NOMO-1 (cell line): ENCODE measurements at regions not wholly inside any gene's neighbourhood (a gene's known extent, or its start where the extent isn't known, plus 50 kb on each side); places are given as distances from the start of the nearest gene placed in this dataset.
"Not testable (repeated sequence)": the region's sequence is repeated elsewhere in the genome, so short reads cannot be mapped to it uniquely, and the experiment has no call there.

Source experiments
- DNase-seq, 2 experiments: peaks; one replicate each; lab custom pipeline; 2025; ENCODE audit not compliant: unreplicated experiment in 2 of 2; lab: John Stamatoyannopoulos, UW

GRCh38 chr12:91706466-91706865, 439.2 kb downstream of the BTG1 start:
- no peak for DNase-seq

DNA sequence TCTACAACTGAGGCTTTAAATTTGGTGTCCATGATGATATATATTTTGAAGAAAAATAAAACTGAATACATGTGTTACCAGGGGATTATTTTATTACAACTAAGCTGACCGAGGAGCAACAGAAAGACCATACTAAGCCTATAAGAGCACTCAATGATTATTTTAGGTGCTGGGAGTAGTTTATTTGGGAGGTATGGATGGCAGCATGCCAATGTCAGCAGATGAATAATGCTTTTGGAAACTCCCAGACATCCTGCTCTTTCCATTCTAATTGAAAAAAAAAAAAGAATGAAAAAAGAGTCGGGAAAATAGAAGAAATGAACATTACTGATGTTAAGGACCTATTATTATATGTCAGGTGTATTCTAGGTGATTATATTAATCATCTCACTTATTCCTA, 441.2 kb downstream of the BTG1 start:
- DNase-seq = no peak

DNA sequence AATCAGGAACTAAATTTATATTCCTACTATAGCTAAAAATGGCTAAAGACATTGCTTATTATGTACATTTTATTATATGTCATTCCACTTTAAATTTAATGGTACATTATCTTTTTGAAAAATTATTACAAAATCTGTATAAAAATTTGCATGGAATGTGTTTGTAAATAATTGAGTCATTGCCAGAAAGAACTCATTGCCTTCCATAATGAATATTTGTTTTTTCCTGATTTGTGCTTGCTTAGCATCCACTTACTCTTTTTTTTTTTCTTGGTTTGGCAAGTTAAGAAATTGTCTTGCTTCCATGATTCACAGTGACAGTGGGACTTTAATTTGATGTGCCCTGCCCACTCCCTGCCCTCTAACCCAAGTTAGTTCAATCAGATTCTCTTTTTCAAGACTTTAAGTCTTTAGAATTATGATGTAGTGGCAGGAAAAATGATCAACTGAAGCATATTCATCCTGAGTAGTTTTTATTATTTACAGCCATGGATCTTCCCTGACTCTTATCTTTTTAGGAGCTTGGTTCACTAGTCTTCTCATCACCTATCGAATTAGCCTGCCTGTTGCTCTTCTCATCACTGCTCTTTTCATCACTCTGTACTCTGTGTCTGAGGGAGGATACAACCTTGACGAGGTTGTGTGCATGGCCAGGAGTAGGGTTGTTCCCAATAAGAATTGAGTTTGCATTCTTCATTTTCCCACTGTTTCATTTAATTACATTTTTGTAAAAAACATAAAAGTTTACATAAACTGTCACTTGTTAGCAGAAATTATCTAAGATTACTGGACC, 442.0 kb downstream of the BTG1 start:
- no peak for DNase-seq

DNA sequence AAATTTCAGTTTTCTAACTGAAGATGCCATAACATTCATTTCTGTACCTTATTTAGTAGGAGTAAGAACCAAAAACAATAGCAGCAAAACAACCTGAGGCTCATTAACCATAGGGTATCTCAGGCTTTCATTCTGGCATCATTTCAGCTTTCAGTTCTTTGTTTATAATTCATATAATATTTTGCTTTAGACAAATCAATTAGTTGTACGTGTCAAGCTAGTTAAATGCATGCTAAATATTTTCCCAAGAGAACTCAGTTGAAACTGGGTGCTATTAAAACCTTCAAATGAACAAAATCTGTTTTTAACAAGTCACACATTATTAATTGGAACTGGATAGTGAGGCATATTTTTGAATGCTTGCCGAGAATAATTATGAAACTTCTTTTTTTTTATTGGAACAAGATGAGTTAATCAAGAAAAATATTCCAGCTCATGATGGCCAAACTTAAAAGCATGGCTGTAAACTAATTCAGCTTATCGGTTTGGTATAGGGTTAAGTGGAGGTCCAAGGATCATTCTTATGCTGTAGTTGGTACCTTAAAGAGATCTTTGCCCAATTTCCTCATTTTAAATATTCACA, 442.7 kb downstream of the BTG1 start:
- no peak for DNase-seq

GRCh38 chr12:91695964-91696363, 449.7 kb downstream of the BTG1 start:
- no peak for DNase-seq

GRCh38 chr12:91695406-91695805, 450.2 kb downstream of the BTG1 start:
- not testable (repeated sequence) for DNase-seq

DNA sequence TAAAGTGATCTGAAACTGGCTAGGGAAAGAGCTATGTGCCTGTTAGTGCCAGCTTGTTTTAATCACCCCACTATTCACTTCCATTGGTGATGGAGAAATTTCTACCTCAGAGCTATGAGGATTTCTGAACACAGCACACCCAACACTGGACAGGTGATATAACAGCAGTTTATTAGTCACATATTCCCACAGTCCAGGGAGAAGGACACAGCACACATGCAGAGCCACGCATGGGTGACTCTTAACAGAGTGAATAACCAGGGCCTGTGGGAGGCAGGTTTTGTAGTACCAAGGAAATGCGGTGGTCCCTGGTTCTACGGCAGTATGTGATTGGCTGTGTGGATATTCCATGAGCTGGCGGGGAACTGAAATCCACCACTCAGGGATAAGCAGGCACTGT, 455.1 kb downstream of the BTG1 start:
- no peak for DNase-seq

DNA sequence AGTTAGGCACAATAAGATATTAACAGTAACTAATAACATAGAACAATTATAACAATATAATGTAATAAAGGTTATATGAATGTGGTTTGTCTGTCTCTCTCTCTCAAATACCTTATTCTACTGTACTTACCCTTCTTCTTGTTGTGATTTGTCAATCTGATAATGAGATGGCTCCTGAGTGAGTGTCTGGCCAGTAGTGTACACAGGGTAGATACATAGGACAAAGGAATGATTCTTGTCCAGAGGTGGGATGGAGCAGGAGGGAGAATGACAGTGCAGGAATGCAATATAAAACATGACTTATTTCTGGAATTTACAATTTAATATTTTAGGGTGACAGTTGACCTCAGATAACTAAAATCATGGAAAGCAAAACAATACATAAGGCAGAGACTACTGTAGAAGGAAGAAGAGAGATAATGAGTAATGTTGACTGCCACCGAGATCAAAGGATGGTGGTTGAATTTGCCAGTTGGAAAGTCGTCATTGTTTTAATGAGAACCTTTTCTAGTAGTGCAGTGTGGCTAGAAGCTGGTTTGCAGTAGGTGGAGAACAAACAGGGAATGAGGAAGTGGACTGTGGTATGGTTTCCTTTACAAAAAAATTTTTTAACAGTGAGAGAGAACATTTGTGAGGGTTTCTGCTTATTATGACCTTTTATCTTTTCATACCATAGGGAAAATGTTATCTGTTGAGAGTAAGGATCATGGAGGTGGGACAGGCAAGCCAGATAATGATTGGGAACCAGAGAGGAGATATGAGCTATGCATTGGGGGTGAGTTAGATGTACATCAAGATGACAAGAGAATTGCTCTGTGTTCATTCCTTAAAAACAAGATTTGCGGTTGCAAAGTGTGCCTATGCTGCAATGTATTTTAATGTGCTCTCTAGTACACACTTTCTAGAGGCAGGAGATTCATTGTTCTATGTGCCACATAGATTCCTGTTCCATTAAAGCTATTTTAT, 458.3 kb downstream of the BTG1 start:
- DNase-seq = peak; percentile 31 to 79

- no peak for DNase-seq
These were observed 459.7 kb downstream of the BTG1 start for GRCh38 chr12:91685917-91686316.

GRCh38 chr12:91681751-91682150, 463.9 kb downstream of the BTG1 start:
- no peak for DNase-seq

- DNase-seq = no peak
These were observed 464.8 kb downstream of the BTG1 start for GRCh38 chr12:91680864-91681263.

GRCh38 chr12:91677556-91677955, 468.1 kb downstream of the BTG1 start:
- no peak for DNase-seq

DNA sequence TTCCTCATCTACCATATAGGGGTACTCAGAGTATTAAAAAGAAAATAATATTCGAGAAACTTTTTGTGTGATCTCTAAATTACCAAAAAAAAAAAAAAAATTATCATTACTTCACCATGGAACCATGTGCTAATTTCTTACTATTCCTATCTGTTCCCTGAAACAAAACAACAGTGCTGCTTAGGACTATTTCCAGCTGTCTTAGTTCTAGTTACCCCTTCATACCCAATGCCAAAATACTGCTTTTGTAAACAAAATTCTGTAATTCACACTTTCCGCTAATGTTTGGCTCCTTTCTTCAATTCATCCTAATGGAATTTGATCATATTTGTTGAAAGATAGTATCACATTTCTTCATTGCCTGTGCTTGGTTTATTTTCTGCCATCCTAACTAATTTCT, 470.2 kb downstream of the BTG1 start:
- no peak for DNase-seq

DNA sequence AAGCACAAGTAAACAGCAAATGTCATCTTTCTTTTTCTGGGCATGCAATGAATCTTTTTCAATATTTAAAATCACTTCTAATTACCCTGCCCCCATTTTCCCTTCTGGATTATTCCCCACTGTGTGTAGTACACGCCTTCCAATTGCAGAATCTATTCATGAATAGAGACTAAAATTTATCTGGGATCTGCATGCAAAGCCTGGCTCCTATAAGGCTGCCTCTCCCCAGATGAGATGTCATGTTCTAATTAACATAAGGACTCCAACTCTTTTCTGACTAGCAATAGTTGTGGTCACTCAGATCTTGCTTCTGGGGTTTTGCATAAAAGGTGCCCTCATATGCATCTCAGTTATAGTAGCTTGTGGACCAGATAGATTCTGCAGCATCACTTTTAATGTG, 473.5 kb downstream of the BTG1 start:
- DNase-seq = no peak

GRCh38 chr12:91667694-91668093, 478.0 kb downstream of the BTG1 start:
- DNase-seq = no peak

- DNase-seq = no peak
These were observed 481.1 kb upstream of the DCN start for GRCh38 chr12:91663744-91664143.

DNA sequence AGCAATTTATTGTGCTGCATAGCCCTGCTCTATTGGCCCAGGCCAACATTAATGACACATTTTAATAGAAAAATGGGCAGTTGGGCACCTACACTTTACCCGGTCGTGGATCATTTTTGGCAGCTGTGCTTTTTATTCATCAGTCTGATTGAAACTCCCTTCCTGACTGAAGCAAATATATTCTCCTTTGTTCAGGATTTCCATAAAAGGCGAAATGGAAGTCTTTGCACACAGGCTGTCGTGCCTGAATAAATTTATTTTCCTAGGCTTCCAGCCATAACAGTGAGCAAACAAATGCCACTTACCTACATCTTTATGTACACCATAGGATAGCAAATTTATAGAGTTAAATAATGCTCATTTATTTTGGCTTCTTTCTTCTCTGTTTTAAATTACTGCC, 480.7 kb upstream of the DCN start:
- DNase-seq = no peak

DNA sequence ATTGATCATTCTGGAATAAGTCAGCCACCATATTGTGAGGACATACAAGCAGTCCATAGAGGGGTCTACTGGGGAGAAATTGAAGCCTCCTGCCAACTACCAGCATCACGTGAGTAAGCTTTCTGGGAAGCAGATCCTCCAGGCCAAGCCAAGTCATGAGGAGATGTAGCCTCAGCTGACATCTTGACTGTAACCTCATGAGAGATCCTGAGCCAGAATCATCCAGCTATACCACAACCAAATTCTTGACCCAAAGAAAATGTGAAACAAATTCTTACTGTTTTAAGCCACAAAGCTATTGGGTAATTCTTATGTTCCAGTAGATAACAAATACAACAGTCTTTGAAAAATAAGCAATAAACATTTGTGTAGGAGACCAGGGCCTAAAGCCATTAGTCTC, 479.4 kb upstream of the DCN start:
- DNase-seq = no peak

- no peak for DNase-seq
These were observed 474.4 kb upstream of the DCN start for GRCh38 chr12:91657032-91657431.

DNA sequence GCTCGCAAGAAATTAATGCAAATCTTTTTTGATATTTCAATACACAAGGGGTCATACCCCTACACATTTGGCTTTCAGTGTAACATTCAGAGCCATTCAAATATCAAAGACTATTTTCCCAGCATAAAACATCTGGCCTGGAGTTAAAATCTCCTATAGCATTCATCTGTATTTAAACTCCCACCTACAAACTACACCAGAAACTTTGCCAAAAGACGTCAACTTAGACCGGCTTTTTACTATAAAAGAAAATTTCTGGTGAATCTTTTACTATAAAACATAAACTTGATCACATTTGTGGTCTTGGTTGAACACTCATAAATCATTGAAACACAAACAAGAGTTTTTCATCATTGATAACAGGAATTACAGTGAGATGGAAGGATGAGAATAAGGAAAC, 473.3 kb upstream of the DCN start:
- DNase-seq = no peak

GRCh38 chr12:91654087-91654486, 471.5 kb upstream of the DCN start:
- no peak for DNase-seq

DNA sequence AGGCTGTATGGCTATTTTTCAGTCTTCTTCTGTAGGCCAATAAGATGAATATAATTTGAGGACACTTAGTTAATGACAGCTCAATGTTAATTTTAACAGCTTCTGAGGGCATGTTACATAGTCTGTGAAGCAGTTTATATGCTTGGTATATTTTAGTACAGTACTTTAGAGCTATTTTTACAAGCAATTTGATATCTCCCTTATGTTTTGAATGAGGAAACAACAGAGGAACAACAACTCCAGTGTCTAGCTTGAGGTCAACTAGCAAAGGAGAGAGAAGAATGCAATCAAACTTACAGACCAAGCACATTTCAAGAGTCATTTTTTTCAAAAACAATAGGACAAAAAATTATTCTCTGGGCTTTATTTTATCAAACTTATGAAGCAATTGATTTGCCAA, 469.1 kb upstream of the DCN start:
- DNase-seq = no peak
